HepG2 (cell line): ENCODE measurements at regions not wholly inside any gene's neighbourhood (a gene's known extent, or its start where the extent isn't known, plus 50 kb on each side); places are given as distances from the start of the nearest gene placed in this dataset.

Source experiments
- ATAC-seq: fragments of 200-7000 bp; cut with Tn5 transposase; 3 replicates; pipeline ENCODE4 v1.9.1; 2020; ENCODE audit warnings: mild to moderate bottlenecking, moderate library complexity
- BruUV-seq: library from RNA; stranded (reverse); fragments of 400-500 nt; replicated peaks from 2 replicates; lab custom pipeline; 2021; lab: Mats Ljungman, UMichigan
- CTCF ChIA-PET: fragments of 300-600 bp; formaldehyde crosslinking; extraction: SDS; loops from one replicate; lab custom pipeline; 2021; ENCODE audit warnings: low total read pairs, inconsistent platforms, low intra/inter-chr PET ratio; lab: Yijun Ruan, JAX
- POLR2A ChIA-PET: fragments of 350-600 bp; sonication (Branson Sonifier 250); formaldehyde crosslinking; loops from one replicate; lab custom pipeline; 2020; ENCODE audit warnings: antibody characterized with exemption, inconsistent platforms; lab: Yijun Ruan, JAX
- DNase-seq: peaks from one replicate; pipeline ENCODE4 v3.0.0-alpha.2; 2015; ENCODE audit warnings: low spot score
- FAIRE-seq: peaks from 3 replicates; lab custom pipeline; 2011; peaks lifted over from hg19 to GRCh38; lab: Jason Lieb, UNC
- H2AFZ ChIP-seq: one replicate; pipeline ENCODE4 v1.6.1; 2011; ENCODE audit warnings: low read length, inconsistent platforms
- H3K27ac ChIP-seq: fragments of 300-600 bp; 3 replicates; pipeline ENCODE4 v1.8.0; 2011; ENCODE audit warnings: mixed run types, mild to moderate bottlenecking, mixed read lengths, low read length, inconsistent platforms; ENCODE audit not compliant: insufficient read depth; ENCODE audit errors: extremely low read length
- H3K27me3 ChIP-seq, 2 experiments: fragments of 200-600 bp in 1 of 2; 2 replicates in 1 of 2; 3 replicates in 1 of 2; pipeline versions ENCODE4 v1.6.0 to v1.8.0; 2011; ENCODE audit warnings: low read length in 2 of 2, mild to moderate bottlenecking in 2 of 2, moderate library complexity in 2 of 2, inconsistent platforms in 1 of 2; ENCODE audit not compliant: insufficient read depth in 2 of 2, control insufficient read depth in 1 of 2
- H3K36me3 ChIP-seq, 2 experiments: fragments of 200-600 bp in 1 of 2; replicated peaks in 1 of 2; 2 replicates in 1 of 2; 3 replicates in 1 of 2; pipeline versions ENCODE4 v1.5.1 to v1.8.0; 2011; ENCODE audit warnings: low read length in 2 of 2, inconsistent platforms in 1 of 2; ENCODE audit not compliant: insufficient read depth in 2 of 2, control insufficient read depth in 1 of 2
- H3K4me1 ChIP-seq: 2 replicates; pipeline ENCODE4 v1.5.1; 2012; ENCODE audit warnings: low read length, inconsistent platforms; ENCODE audit not compliant: insufficient read depth
- H3K4me2 ChIP-seq: 2 replicates; pipeline ENCODE4 v1.6.0; 2011; ENCODE audit warnings: low read depth, low read length, inconsistent platforms
- H3K4me3 ChIP-seq, 3 experiments: fragments of 200-600 bp in 1 of 3; sonication (generic), shearing (Covaris generic) in 1 of 3; replicated peaks in 1 of 3; 2 replicates each; pipeline ENCODE4 v1.5.1; 2011 to 2016; ENCODE audit warnings: low read length in 3 of 3, inconsistent platforms in 2 of 3, low read depth in 2 of 3, mild to moderate bottlenecking in 2 of 3, control low read depth in 1 of 3, mixed read lengths in 1 of 3; ENCODE audit not compliant: insufficient read depth in 1 of 3
- H3K79me2 ChIP-seq: one replicate; pipeline ENCODE4 v1.6.1; 2011; ENCODE audit warnings: low read length, inconsistent platforms; ENCODE audit not compliant: insufficient read depth
- H3K9ac ChIP-seq: 2 replicates; pipeline ENCODE4 v1.6.0; 2011; ENCODE audit warnings: mild to moderate bottlenecking, low read depth, low read length, inconsistent platforms; ENCODE audit not compliant: insufficient read depth
- H3K9me3 ChIP-seq: 2 replicates; pipeline ENCODE4 v1.5.1; 2012; ENCODE audit warnings: mild to moderate bottlenecking, low read length
- H4K20me1 ChIP-seq: 2 replicates; pipeline ENCODE4 v1.6.0; 2011; ENCODE audit warnings: inconsistent platforms, mild to moderate bottlenecking, low read length, moderate library complexity; ENCODE audit not compliant: insufficient read depth
- CBX2 ChIP-seq, 2 experiments: fragments of 200-600 bp in 1 of 2; sonication (generic); formaldehyde crosslinking in 1 of 2; IDR thresholded peaks; 2 replicates each; pipeline versions ENCODE4 v1.7.0 to v1.8.1; 2018 to 2022; ENCODE audit warnings: low read depth in 2 of 2, low read length in 1 of 2, mild to moderate bottlenecking in 1 of 2, missing genetic modification reagents in 1 of 2
- MAFF ChIP-seq: IDR thresholded peaks from 2 replicates; pipeline ENCODE4 v1.6.1; 2011; ENCODE audit warnings: low read depth, low read length, improper control_type of control experiment
- MIER2 ChIP-seq: IDR thresholded peaks from 2 replicates; pipeline ENCODE4 v1.6.1; 2016; ENCODE audit warnings: missing biosample characterization, missing genetic modification reagents
- ZNF558 ChIP-seq: sonication (generic); formaldehyde crosslinking; IDR thresholded peaks from 2 replicates; pipeline ENCODE4 v1.9.0; 2022; ENCODE audit warnings: mild to moderate bottlenecking, missing genetic modification reagents, borderline replicate concordance
- WGBS: methylation state at CpG from one replicate; pipeline ENCODE4 v1.1.6; 2017; ENCODE audit warnings: low lambda C conversion rate; 5-methylcytosine and 5-hydroxymethylcytosine counted together
- in situ Hi-C: cut with HindIII; loops from 2 replicates; pipeline ENCODE4 v1.10.0; 2017; ENCODE audit warnings: low pct_unique_long_range_greater_than_20kb; ENCODE audit not compliant: extremely low pct_ligation_motif_present
- intact Hi-C: fragments of 100-400 bp; cut with micrococcal nuclease; formaldehyde crosslinking; loops from one replicate; pipeline ENCODE4 v1.10.0; 2022; ENCODE audit not compliant: unreplicated experiment
- TF ChIP-seq, protein P1 (sequence below): sonication (generic); formaldehyde crosslinking; IDR thresholded peaks from 2 replicates; pipeline ENCODE4 v1.4.0; 2020; ENCODE audit warnings: missing genetic modification reagents, mild to moderate bottlenecking, borderline replicate concordance
- TF ChIP-seq, protein P2 (sequence below): sonication (generic); formaldehyde crosslinking; IDR thresholded peaks from 2 replicates; pipeline ENCODE4 v1.4.0; 2020; ENCODE audit warnings: mild to moderate bottlenecking, low read depth, missing genetic modification reagents

DNA sequence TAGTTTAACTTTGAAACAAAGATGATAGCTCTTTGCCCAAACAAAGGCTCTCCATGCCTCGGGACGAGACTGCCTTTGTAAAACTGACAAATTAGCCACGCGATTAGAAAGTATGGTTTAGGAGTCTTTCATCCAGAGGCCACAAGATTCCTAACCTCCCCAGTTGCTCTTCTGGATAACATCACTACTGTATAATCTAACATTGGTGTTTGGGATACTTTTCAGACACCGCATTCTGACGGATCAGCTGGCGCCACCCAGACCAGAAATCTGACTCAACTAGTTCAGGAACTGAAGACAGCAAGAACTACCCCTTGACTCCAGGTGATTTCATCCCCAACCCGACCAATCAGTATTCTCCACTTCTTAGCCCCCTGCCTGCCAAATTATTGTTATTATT is 98.1 kb upstream of the TEX13D start:
- H3K4me2 ChIP-seq, result no peak overlapping the region
- no peaks in the 10 kb centered on the region for H3K79me2 ChIP-seq
- TF ChIP-seq MIER2 (no peak), CBX2 (IDR thresholded peaks at IDR 0.05; ENCODE audit: low read depth, low read length) (no peak), CBX2 (CRISPR knock-in tag; IDR thresholded peaks at IDR 0.05; ENCODE audit: low read depth) (no peak), ZNF558 (CRISPR knock-in tag) (no peak), MAFF (no peak)
- TF ChIP-seq, protein P1, sequence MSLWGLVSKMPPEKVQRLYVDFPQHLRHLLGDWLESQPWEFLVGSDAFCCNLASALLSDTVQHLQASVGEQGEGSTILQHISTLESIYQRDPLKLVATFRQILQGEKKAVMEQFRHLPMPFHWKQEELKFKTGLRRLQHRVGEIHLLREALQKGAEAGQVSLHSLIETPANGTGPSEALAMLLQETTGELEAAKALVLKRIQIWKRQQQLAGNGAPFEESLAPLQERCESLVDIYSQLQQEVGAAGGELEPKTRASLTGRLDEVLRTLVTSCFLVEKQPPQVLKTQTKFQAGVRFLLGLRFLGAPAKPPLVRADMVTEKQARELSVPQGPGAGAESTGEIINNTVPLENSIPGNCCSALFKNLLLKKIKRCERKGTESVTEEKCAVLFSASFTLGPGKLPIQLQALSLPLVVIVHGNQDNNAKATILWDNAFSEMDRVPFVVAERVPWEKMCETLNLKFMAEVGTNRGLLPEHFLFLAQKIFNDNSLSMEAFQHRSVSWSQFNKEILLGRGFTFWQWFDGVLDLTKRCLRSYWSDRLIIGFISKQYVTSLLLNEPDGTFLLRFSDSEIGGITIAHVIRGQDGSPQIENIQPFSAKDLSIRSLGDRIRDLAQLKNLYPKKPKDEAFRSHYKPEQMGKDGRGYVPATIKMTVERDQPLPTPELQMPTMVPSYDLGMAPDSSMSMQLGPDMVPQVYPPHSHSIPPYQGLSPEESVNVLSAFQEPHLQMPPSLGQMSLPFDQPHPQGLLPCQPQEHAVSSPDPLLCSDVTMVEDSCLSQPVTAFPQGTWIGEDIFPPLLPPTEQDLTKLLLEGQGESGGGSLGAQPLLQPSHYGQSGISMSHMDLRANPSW (CRISPR knock-in tag), result no peak
- TF ChIP-seq, protein P2, sequence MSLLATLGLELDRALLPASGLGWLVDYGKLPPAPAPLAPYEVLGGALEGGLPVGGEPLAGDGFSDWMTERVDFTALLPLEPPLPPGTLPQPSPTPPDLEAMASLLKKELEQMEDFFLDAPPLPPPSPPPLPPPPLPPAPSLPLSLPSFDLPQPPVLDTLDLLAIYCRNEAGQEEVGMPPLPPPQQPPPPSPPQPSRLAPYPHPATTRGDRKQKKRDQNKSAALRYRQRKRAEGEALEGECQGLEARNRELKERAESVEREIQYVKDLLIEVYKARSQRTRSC, result no peak
- H4K20me1 ChIP-seq, result no peaks in the 10 kb centered on the region
- in situ Hi-C loops (no loop called here), intact Hi-C loops (no loop called here)
- H3K36me3 ChIP-seq, result no peaks in the 10 kb centered on the region
- DNase-seq, result no peak
- ChIA-PET POLR2A (no interaction called here), CTCF (no interaction called here)
- 14% methylated on average over 5 of the region's 8 CpGs for WGBS
- H3K4me1 ChIP-seq, result no peaks in the 10 kb centered on the region
- no peak overlapping the region for H3K9ac ChIP-seq
- H3K27me3 ChIP-seq, result no peaks in the 10 kb centered on the region
- no peaks in the 10 kb centered on the region for H3K9me3 ChIP-seq
- H3K27ac ChIP-seq, result no peak overlapping the region
- no TSS peak for BruUV-seq
- H3K4me3 ChIP-seq, result no peak overlapping the region
- FAIRE-seq, result no peak
- ATAC-seq, result no peak
- H2AFZ ChIP-seq, result no peak overlapping the region
